Ishikawa (cell line): ENCODE measurements at regions not wholly inside any gene's neighbourhood (a gene's known extent, or its start where the extent isn't known, plus 50 kb on each side); places are given as distances from the start of the nearest gene placed in this dataset.

ENCODE experiments used
- CEBPB ChIP-seq: IDR thresholded peaks from 2 replicates; pipeline ENCODE4 v1.6.1; 2012
- CREB1 ChIP-seq: IDR thresholded peaks from 2 replicates; pipeline ENCODE4 v1.6.1; 2012; ENCODE audit warnings: low read depth
- EGR1 ChIP-seq: IDR thresholded peaks from 2 replicates; pipeline ENCODE4 v1.6.1; 2012
- EP300 ChIP-seq: IDR thresholded peaks from 2 replicates; pipeline ENCODE4 v1.6.1; 2012; ENCODE audit warnings: borderline replicate concordance
- FOXM1 ChIP-seq: IDR thresholded peaks from 2 replicates; pipeline ENCODE4 v1.6.1; 2012; ENCODE audit warnings: low read depth, borderline replicate concordance
- NFIC ChIP-seq: IDR thresholded peaks from 2 replicates; pipeline ENCODE4 v1.6.1; 2012
- RAD21 ChIP-seq: IDR thresholded peaks from 2 replicates; pipeline ENCODE4 v1.6.1; 2012; ENCODE audit warnings: low read depth
- TAF1 ChIP-seq: IDR thresholded peaks from 2 replicates; pipeline ENCODE4 v1.6.1; 2012; ENCODE audit warnings: low read depth, mild to moderate bottlenecking
- TCF12 ChIP-seq: IDR thresholded peaks from 2 replicates; pipeline ENCODE4 v1.6.1; 2012; ENCODE audit warnings: low read depth
- TEAD4 ChIP-seq: IDR thresholded peaks from 2 replicates; pipeline ENCODE4 v1.6.1; 2012
- YY1 ChIP-seq: IDR thresholded peaks from 2 replicates; pipeline ENCODE4 v1.6.1; 2012; ENCODE audit warnings: low read depth
- ZBTB7A ChIP-seq: IDR thresholded peaks from 2 replicates; pipeline ENCODE4 v1.6.1; 2012; ENCODE audit warnings: low read depth
- TF ChIP-seq, protein P1 (sequence below): IDR thresholded peaks from 2 replicates; pipeline ENCODE4 v1.6.1; 2012
- TF ChIP-seq, protein P2 (sequence below): IDR thresholded peaks from 2 replicates; pipeline ENCODE4 v1.6.1; 2012; ENCODE audit warnings: low read depth, mild to moderate bottlenecking
- TF ChIP-seq, protein P3 (sequence below): IDR thresholded peaks from 2 replicates; pipeline ENCODE4 v1.6.1; 2012

DNA sequence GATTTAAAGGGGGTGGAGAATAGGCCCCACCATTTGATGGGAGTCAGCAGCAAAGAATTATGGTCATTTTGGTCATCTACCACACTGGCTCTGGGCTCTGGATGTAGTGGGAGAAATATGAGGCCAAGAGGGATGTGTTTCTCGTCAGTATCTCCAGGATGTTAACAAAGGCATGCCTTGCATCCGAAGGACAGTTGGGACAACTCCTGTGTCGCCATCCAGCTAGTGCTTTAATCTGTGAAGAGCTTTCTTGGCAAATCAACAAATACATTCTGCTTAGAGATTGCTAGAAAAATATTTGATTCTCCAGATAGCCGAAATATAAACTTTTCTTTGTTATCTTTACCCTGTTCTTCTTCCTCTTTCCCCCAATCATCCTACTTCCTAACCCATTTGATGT, 287.1 kb upstream of the TNP1 start:
- no peak for TF ChIP-seq YY1

DNA sequence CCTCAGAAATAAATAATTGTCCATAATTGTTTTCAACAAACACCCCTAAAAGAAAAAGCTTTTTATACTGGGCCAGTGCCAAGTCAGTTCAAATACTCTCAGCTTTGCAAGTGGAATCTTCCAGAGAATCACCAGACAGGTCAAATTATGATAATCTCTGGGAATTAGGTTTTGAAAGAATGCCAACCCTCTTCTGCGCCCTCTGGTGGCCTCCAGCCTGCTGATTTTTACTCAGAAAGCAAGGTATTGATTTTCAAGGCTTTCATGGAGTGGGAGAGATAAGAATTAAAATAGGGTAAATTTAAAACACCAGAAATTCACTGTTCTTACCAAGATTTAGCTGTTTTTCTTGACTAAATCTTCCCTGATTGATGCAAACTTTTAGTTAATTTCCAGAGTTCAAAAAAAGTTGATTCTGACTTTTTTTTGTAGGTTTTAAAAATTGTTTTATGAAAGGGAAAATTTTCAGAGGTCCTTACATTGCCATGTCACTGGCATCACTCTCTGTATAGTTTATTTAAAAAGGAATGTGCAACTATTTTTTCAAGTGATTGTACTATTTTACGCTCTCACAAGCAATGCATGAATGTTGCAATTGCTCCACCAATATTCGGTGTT, 282.9 kb upstream of the TNP1 start:
- TF ChIP-seq CEBPB, result no peak
- no peak for TF ChIP-seq EP300
- no peak for TF ChIP-seq FOXM1
- no peak for TF ChIP-seq CREB1
- TF ChIP-seq TAF1, result no peak
- TF ChIP-seq RAD21, result peak; percentile 65
- no peak for TF ChIP-seq EGR1
- peak; percentile 85 for TF ChIP-seq NFIC
- TF ChIP-seq, protein P1, sequence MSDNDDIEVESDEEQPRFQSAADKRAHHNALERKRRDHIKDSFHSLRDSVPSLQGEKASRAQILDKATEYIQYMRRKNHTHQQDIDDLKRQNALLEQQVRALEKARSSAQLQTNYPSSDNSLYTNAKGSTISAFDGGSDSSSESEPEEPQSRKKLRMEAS, result no peak
- TF ChIP-seq, protein P2, sequence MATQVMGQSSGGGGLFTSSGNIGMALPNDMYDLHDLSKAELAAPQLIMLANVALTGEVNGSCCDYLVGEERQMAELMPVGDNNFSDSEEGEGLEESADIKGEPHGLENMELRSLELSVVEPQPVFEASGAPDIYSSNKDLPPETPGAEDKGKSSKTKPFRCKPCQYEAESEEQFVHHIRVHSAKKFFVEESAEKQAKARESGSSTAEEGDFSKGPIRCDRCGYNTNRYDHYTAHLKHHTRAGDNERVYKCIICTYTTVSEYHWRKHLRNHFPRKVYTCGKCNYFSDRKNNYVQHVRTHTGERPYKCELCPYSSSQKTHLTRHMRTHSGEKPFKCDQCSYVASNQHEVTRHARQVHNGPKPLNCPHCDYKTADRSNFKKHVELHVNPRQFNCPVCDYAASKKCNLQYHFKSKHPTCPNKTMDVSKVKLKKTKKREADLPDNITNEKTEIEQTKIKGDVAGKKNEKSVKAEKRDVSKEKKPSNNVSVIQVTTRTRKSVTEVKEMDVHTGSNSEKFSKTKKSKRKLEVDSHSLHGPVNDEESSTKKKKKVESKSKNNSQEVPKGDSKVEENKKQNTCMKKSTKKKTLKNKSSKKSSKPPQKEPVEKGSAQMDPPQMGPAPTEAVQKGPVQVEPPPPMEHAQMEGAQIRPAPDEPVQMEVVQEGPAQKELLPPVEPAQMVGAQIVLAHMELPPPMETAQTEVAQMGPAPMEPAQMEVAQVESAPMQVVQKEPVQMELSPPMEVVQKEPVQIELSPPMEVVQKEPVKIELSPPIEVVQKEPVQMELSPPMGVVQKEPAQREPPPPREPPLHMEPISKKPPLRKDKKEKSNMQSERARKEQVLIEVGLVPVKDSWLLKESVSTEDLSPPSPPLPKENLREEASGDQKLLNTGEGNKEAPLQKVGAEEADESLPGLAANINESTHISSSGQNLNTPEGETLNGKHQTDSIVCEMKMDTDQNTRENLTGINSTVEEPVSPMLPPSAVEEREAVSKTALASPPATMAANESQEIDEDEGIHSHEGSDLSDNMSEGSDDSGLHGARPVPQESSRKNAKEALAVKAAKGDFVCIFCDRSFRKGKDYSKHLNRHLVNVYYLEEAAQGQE, result no peak
- TF ChIP-seq ZBTB7A, result no peak
- peak; percentile 35; the same call in 1 of the 2 replicates for TF ChIP-seq TEAD4
- TF ChIP-seq TCF12, result no peak
- TF ChIP-seq, protein P3, sequence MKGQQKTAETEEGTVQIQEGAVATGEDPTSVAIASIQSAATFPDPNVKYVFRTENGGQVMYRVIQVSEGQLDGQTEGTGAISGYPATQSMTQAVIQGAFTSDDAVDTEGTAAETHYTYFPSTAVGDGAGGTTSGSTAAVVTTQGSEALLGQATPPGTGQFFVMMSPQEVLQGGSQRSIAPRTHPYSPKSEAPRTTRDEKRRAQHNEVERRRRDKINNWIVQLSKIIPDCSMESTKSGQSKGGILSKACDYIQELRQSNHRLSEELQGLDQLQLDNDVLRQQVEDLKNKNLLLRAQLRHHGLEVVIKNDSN, result no peak
- TF ChIP-seq YY1, result no peak

DNA sequence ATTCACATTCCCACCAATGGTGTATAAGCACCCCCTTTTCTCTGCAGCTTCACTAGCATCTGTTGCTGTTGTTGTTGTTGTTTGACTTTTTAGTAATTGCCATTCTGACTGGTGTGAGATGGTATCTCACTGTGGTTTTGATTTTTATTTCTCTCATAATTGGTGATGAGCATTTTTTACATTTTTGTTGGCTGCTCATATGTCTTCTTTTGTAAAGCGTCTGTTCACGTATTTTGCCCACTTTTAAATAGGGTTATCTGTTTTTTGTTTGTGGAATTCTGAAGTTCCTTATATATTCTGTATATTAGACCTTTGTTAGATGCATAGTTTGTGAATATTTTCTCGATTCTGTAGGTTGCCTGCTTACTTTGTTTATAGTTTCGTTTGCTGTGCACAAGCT, 278.4 kb upstream of the TNP1 start:
- TF ChIP-seq TAF1 (no peak), TCF12 (no peak), FOXM1 (no peak), YY1 (no peak), CREB1 (no peak), CEBPB (no peak), RAD21 (no peak)
- TF ChIP-seq, protein P3, result no peak

DNA sequence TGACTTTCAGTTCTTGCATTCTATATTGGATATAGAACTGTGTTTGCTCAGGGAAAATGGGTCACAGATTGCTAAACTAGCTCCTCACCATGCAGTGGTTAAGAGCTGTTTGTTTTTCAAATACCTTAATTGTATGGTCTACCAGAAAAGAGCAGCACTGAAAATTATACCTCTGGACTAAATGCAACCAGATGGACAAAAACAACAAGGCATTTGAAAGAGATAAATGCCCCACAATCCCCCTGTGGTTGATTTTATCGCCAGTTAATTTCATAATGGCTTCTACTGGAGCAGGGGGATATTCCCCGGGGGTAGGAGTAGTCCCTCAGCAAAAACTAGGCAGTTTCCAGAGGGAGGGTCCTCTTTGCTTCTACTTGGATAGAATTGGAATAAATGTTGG, 267.9 kb upstream of the TNP1 start:
- TF ChIP-seq FOXM1, result no peak
- no peak for TF ChIP-seq TCF12
- TF ChIP-seq, protein P2, result no peak
- TF ChIP-seq EGR1, result no peak
- TF ChIP-seq NFIC, result no peak
- no peak for TF ChIP-seq YY1
- TF ChIP-seq CEBPB, result no peak
- TF ChIP-seq TEAD4, result no peak
- no peak for TF ChIP-seq CREB1
- TF ChIP-seq RAD21, result no peak
- TF ChIP-seq TAF1, result no peak
- no peak for TF ChIP-seq EP300
- TF ChIP-seq, protein P1, result no peak
- TF ChIP-seq ZBTB7A, result no peak
- TF ChIP-seq, protein P3, result no peak

DNA sequence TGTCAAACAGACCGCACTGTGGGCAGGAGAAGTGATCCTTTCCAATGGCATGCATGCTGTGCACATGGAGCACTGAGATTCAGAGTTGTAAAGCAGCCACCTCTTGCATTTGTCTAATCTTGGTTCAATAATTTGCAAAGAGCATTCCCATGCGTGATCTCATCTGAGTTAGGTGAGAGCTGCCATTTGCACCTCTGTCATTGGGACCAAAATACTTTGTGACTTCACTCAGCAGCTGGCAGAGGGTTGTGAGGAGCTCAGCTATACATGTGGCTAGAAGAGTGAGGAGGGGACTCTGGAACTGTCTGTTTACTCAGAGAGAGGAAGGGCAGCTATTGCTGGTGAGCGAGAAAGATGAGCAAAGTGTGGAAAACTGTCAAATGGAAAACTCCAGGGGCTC, 265.1 kb upstream of the TNP1 start:
- TF ChIP-seq TAF1 (no peak), NFIC (no peak), RAD21 (no peak), TCF12 (no peak), ZBTB7A (no peak), CEBPB (no peak), TEAD4 (no peak), FOXM1 (no peak), EP300 (no peak), CREB1 (no peak), YY1 (no peak), EGR1 (no peak)
- TF ChIP-seq, protein P1, result no peak
- TF ChIP-seq, protein P2, result no peak
- TF ChIP-seq, protein P3, result no peak
